NCI-H524 (cell line): ENCODE measurements at regions not wholly inside any gene's neighbourhood (a gene's known extent, or its start where the extent isn't known, plus 50 kb on each side); places are given as distances from the start of the nearest gene placed in this dataset.
"Not testable (repeated sequence)": the region's sequence is repeated elsewhere in the genome, so short reads cannot be mapped to it uniquely, and the experiment has no call there.

Source experiments
- DNase-seq, 2 experiments: peaks; one replicate each; lab custom pipeline; 2025; lab: John Stamatoyannopoulos, UW

- DNase-seq = no peak
Observed at GRCh38 chr2:215794829-215795546, 218.4 kb downstream of the MREG start.

GRCh38 chr2:215793747-215794595 lies 219.4 kb downstream of the MREG start:
- no peak for DNase-seq

GRCh38 chr2:215791481-215791937 lies 221.8 kb downstream of the MREG start:
- no peak for DNase-seq

GRCh38 chr2:215790523-215791421 lies 222.6 kb downstream of the MREG start:
- DNase-seq = no peak

- no peak for DNase-seq
Observed at GRCh38 chr2:215787565-215788178, 225.7 kb downstream of the MREG start.

GRCh38 chr2:215787025-215787424 lies 226.3 kb downstream of the MREG start:
- peak; percentile 78 to 92 for DNase-seq

- DNase-seq = no peak
Observed at GRCh38 chr2:215784371-215784783, 229.0 kb downstream of the MREG start.

- DNase-seq = not testable (repeated sequence)
Observed at GRCh38 chr2:215783640-215784039, 229.7 kb downstream of the MREG start.

GRCh38 chr2:215782965-215783364 lies 230.4 kb downstream of the MREG start:
- DNase-seq = no peak

GRCh38 chr2:215782295-215782694 lies 231.1 kb downstream of the MREG start:
- DNase-seq = no peak

GRCh38 chr2:215780907-215781685 lies 232.3 kb downstream of the MREG start:
- no peak for DNase-seq

- DNase-seq = no peak
Observed at GRCh38 chr2:215780313-215780712, 233.0 kb downstream of the MREG start.

- no peak for DNase-seq
Observed at GRCh38 chr2:215779912-215780311, 233.4 kb downstream of the MREG start.

- no peak for DNase-seq
Observed at GRCh38 chr2:215777465-215778044, 235.8 kb downstream of the MREG start.

GRCh38 chr2:215775106-215775505 lies 238.2 kb downstream of the MREG start:
- DNase-seq = no peak

GRCh38 chr2:215773728-215774127 lies 239.6 kb downstream of the MREG start:
- DNase-seq = no peak

GRCh38 chr2:215772634-215773563 lies 240.5 kb downstream of the MREG start:
- no peak for DNase-seq

- no peak for DNase-seq
Observed at GRCh38 chr2:215772003-215772402, 241.3 kb downstream of the MREG start.

GRCh38 chr2:215771241-215771640 lies 242.1 kb downstream of the MREG start:
- no peak for DNase-seq
